Germinal center (tissue), 1 donor: ENCODE measurements at regions not wholly inside any gene's neighbourhood (a gene's known extent, or its start where the extent isn't known, plus 50 kb on each side); places are given as distances from the start of the nearest gene placed in this dataset.

ENCODE experiments used
- DNase-seq: peaks from one replicate; pipeline ENCODE4 v3.0.0; 2012; ENCODE audit warnings: mixed read lengths, low spot score

- no peak for DNase-seq
Measured at GRCh38 chr10:33735464-33735923, 401.0 kb upstream of the NRP1 start.

- no peak for DNase-seq
Measured at GRCh38 chr10:33734393-33735155, 400.1 kb upstream of the NRP1 start.

- DNase-seq, result no peak
Measured at GRCh38 chr10:33733058-33733457, 398.6 kb upstream of the NRP1 start.

GRCh38 chr10:33732161-33732680 lies 397.8 kb upstream of the NRP1 start:
- no peak for DNase-seq

- no peak for DNase-seq
Measured at GRCh38 chr10:33731322-33731721, 396.9 kb upstream of the NRP1 start.

- DNase-seq, result no peak
Measured at GRCh38 chr10:33725430-33725829, 391.0 kb upstream of the NRP1 start.

GRCh38 chr10:33723181-33723580 lies 388.7 kb upstream of the NRP1 start:
- no peak for DNase-seq

GRCh38 chr10:33722067-33722466 lies 387.6 kb upstream of the NRP1 start:
- no peak for DNase-seq

- DNase-seq, result no peak
Measured at GRCh38 chr10:33721509-33721908, 387.0 kb upstream of the NRP1 start.

- DNase-seq, result no peak
Measured at GRCh38 chr10:33720161-33720560, 385.7 kb upstream of the NRP1 start.

GRCh38 chr10:33719005-33719703 lies 384.7 kb upstream of the NRP1 start:
- no peak for DNase-seq

GRCh38 chr10:33716501-33717267 lies 382.2 kb upstream of the NRP1 start:
- DNase-seq, result no peak

GRCh38 chr10:33715303-33715975 lies 381.0 kb upstream of the NRP1 start:
- DNase-seq, result no peak

- DNase-seq, result no peak
Measured at GRCh38 chr10:33712825-33713224, 378.4 kb upstream of the NRP1 start.

- DNase-seq, result no peak
Measured at GRCh38 chr10:33710006-33710405, 375.5 kb upstream of the NRP1 start.

- no peak for DNase-seq
Measured at GRCh38 chr10:33709008-33709753, 374.7 kb upstream of the NRP1 start.

GRCh38 chr10:33708561-33708960 lies 374.1 kb upstream of the NRP1 start:
- DNase-seq, result no peak

- no peak for DNase-seq
Measured at GRCh38 chr10:33706746-33707145, 372.3 kb upstream of the NRP1 start.

- DNase-seq, result no peak
Measured at GRCh38 chr10:33706191-33706590, 371.7 kb upstream of the NRP1 start.

- DNase-seq, result no peak
Measured at GRCh38 chr10:33704214-33704830, 369.9 kb upstream of the NRP1 start.
